Hindlimb muscle (tissue), 1 donor: ENCODE measurements at regions not wholly inside any gene's neighbourhood (a gene's known extent, or its start where the extent isn't known, plus 50 kb on each side); places are given as distances from the start of the nearest gene placed in this dataset.

ENCODE experiments used
- DNase-seq: peaks from one replicate; pipeline ENCODE4 v3.0.0-alpha.2; 2013

DNA sequence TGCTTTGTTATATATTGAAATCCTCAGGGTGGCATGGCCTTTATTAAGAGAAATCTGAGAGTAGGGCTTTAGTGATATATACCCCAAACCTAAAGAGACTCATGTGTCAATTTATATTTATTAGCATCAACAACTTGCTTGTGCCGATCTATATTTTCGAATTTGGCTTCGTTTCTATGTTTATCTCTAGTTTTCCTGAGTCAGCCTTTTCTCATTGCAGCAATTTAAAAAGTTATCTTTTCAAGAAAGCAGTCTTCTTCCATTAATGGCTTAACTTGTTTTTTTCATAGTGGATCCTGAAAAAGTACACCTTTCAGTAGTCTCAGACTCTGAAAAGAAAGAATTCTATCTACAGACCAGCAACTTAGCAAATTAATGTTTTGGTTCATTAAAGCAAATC, 99.9 kb upstream of the KCNN2 start:
- no peak for DNase-seq

DNA sequence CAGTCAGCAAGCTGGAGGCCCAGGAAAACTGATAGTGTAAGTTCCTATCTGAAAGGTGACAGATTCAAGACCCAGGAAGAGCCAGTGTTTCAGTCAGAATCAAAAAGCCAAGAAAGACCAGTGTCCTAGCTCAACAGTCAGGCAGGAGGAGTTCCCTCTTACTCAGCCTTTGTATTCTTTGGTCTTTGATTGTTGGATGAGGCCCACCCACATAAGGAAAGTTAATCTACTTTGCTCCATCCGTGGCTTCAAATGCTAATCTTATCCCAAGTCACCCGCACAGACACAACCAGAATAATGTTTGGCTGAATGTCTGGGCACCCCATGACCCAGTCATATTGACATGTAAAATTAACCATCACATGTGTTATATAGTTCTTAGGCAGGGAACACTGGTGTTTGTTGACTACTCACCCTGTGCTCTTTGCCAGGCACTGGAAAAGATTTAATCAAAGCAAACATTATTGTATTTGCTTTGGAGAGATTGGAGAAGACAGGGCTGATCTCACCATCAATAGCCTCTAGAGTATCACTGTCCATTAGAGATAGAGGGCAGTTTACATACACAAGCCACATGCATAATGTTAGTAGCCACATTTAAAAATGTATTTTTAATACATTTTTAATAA, 96.3 kb upstream of the KCNN2 start:
- DNase-seq: no peak

DNA sequence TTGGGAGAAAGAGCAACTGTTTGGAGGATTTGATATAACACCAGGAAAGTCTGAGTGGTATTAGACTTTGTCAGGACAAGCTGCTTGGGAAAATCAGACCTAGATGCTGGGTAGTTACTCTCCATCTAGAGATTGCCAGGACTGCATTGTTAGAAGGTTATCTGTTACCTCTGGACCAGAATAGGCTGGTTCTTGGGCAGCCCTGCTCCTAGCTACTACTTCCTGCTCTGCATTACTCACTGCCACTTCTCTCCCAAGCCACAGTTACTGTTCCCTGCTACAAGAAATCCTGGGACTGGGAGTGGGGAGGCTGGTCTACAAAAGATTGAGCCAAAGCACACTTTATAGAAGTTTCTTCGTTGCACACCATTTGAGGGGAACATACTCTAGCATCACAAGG, 95.5 kb upstream of the KCNN2 start:
- DNase-seq: no peak

DNA sequence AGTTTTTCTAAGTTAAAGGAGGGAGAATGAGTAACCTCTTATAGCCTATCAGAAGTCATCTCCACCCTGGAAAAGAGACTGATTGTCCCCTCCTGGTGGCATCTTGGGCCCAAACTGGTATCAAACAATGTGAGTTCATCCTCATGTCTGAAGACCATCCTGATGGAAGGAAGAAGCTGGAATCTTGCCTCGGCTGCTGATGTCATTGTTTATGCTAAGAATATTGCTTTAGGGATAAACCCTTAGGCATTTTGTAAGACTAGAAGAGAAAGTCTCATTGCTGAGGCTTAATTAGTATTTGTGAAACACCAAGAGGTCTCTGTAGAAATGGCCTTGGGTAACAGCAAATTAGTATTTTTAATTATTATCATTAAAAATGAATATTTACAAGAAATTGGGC, 65.7 kb upstream of the KCNN2 start:
- no peak for DNase-seq

DNA sequence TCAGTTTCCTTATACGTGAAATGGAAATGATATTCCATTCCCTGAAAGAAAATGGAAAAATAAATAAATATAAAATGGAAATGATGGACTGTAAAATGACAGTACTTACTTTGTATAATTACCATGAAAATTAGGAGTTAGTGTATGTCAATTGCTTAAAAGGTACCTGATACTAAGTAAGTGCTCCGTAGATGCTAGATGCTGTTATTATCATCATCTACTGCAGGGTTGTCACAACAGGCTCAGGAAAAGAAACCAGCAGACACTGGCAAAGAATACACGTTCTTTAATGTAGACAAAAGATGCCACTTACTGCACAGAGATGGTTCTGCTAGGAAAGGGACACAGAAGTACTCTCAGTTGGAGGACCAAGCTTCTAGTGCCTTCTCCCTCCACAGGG, 64.0 kb upstream of the KCNN2 start:
- DNase-seq: no peak

DNA sequence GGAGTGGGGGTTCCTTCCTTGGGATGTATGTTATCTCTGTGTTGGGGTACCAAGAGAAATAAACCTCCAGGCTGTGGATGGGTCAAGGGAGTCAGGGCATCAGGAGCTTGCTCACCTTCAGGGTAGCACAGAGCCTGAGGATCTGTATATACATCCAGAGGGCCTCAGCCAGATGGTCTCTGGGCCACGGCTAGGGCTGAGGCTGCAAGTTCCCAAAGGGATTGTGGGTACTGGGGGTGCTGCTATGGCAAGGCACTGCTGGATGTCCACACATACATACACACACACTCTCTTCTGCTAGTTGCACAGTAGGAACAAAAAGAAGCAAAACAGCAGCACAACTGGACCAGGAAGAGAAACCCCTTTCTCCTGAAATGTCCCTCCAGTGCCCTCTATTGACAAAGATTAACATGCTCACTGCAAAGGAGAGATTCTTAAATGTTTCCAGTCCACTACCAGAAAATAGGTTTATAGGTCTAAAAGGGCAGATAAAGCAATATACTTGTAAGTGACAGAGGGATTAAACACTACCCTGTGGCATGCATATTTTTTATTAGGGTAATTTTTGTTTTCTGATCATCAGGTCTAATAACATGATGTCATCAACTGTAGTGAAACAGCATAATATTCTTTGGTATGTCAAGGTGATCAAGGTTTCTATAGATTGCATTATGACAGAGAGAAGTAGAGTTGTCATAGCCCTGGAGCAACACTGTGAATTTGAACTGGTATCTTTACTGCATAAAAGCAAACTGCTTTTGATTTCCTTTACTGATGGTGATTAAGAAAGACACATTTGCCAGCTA, 56.3 kb upstream of the KCNN2 start:
- DNase-seq: no peak

DNA sequence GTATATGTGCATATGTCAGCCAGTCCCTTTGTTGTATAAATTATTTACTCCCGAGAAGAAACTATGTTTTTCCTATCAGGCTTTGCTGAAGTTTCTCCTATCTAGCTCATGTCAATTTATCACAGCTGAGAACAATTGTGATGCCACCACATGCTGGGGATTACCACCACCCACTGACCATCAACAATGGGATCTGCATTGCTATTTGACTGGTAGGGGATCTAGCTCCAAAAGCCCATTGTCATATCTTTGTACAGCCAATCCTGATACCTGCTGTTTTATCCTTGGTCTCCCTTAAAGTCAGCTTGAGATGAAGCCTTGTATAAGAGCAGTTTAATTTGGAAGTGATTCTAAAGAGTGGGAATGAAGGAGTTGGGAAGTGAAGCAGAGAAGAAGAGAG, 53.9 kb upstream of the KCNN2 start:
- DNase-seq: no peak

DNA sequence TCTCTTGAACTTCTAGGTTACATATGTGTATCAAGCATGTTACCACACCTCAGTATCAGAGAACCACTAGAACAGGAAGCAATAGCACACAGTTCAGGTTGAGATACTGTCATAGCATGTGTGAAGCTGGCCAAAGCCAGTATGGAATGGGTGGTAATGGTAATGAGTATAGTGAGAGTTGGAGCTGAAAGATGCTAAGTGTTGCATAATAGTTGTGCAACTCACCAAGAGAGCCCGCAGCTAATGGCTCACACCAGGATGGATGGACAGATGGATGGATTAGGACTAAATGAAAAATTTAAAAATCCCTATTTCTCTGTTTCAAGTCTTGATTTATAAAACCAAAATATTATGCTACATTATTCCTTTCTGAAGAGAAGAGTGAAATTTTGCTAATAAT, 53.4 kb upstream of the KCNN2 start:
- no peak for DNase-seq

DNA sequence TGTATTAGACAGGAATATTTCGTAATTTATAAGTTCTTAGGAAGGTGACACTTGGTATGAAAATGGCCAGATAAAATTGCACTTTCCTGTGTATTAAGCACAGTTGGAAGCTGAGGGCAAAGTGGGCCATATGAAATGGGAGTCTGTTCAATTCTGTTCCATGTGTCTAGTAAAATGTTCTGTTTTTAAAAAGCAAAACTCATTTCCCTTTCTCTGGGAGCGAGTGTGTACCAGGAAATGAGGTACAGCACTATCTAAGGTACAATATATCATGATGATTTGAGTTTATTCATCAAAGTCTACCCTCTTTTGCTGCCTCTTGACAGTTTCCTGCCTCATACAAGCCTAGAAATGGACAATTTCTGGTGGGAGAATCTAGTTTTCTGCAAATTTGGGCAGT, 51.2 kb upstream of the KCNN2 start:
- DNase-seq: no peak

DNA sequence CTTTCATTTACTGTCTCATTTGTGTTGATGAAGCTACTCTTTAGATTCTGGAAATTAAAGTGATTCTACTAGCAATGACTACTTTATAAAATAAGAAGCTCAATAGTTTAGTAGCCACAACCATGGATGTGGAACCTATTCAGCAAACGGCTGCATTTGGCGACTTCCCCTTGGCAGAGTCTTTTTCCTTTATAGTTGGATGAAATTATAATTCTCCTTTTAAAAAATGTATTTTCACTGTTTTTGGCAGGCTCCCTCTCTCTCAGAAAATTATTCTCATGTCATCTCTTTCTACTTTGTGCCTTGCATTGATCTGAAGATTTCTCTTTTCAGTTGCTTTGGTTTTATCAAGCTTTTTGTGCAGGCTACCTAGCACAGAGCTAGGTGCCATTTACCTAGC, 50.6 kb upstream of the KCNN2 start:
- no peak for DNase-seq

DNA sequence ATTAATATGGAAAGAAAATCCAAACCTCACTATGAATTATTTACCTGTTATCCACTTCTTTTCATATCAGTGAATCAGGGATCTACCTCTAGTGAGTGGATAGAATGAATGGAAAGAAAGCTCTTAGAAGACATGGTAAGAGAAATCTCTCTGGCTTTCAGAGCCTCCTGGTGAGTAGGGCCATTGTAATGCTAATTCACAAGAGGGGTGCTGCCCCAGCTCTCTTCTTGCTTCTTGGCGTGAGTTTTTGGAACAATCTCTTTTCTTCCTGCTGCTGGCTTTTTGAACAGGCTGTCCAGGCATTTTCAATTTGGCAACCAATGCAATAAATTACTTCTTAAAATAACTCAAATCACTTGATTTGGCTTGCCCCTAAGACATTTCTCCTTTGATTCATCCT, 49.9 kb upstream of the KCNN2 start:
- no peak for DNase-seq
